RPMI7951 (cell line): ENCODE measurements at regions not wholly inside any gene's neighbourhood (a gene's known extent, or its start where the extent isn't known, plus 50 kb on each side); places are given as distances from the start of the nearest gene placed in this dataset.

ENCODE experiments used
- DNase-seq: peaks from one replicate; pipeline ENCODE4 v3.0.0-alpha.2; 2012; ENCODE audit warnings: low read depth

GRCh38 chr13:84962141-84962750 is 837.0 kb downstream of the SLITRK6 start:
- DNase-seq: no peak

- DNase-seq: no peak
Observed at GRCh38 chr13:84961023-84961422, 838.2 kb downstream of the SLITRK6 start.

GRCh38 chr13:84959818-84960217 is 839.4 kb downstream of the SLITRK6 start:
- DNase-seq: no peak

- no peak for DNase-seq
Observed at GRCh38 chr13:84954636-84955035, 844.6 kb downstream of the SLITRK6 start.

GRCh38 chr13:84951128-84951527 is 848.1 kb downstream of the SLITRK6 start:
- DNase-seq: no peak

- no peak for DNase-seq
Observed at GRCh38 chr13:84946192-84946591, 853.0 kb downstream of the SLITRK6 start.

GRCh38 chr13:84940798-84941197 is 858.4 kb downstream of the SLITRK6 start:
- DNase-seq: no peak

GRCh38 chr13:84940167-84940566 is 859.1 kb downstream of the SLITRK6 start:
- DNase-seq: no peak

GRCh38 chr13:84934911-84935310 is 864.3 kb downstream of the SLITRK6 start:
- no peak for DNase-seq

GRCh38 chr13:84933797-84934196 is 865.4 kb downstream of the SLITRK6 start:
- no peak for DNase-seq

GRCh38 chr13:84931264-84931663 is 868.0 kb downstream of the SLITRK6 start:
- no peak for DNase-seq

GRCh38 chr13:84927442-84928169 is 871.6 kb downstream of the SLITRK6 start:
- DNase-seq: no peak

GRCh38 chr13:84925443-84925842 is 873.8 kb downstream of the SLITRK6 start:
- DNase-seq: no peak

GRCh38 chr13:84923831-84924230 is 875.4 kb downstream of the SLITRK6 start:
- DNase-seq: no peak

GRCh38 chr13:84917252-84917878 is 881.9 kb downstream of the SLITRK6 start:
- DNase-seq: peak; percentile 7

GRCh38 chr13:84912720-84913119 is 886.5 kb downstream of the SLITRK6 start:
- DNase-seq: no peak

GRCh38 chr13:84910423-84910822 is 888.8 kb downstream of the SLITRK6 start:
- DNase-seq: no peak

GRCh38 chr13:84903391-84903790 is 895.8 kb downstream of the SLITRK6 start:
- no peak for DNase-seq

GRCh38 chr13:84902243-84902642 is 897.0 kb downstream of the SLITRK6 start:
- DNase-seq: no peak

- DNase-seq: peak; percentile 38
Observed at GRCh38 chr13:84896128-84896527, 903.1 kb downstream of the SLITRK6 start.

- no peak for DNase-seq
Observed at GRCh38 chr13:84894749-84895148, 904.5 kb downstream of the SLITRK6 start.

- DNase-seq: no peak
Observed at GRCh38 chr13:84885868-84886267, 913.4 kb downstream of the SLITRK6 start.

GRCh38 chr13:84873951-84874350 is 925.3 kb downstream of the SLITRK6 start:
- no peak for DNase-seq
